OCI-M1 (cell line): ENCODE measurements at regions not wholly inside any gene's neighbourhood (a gene's known extent, or its start where the extent isn't known, plus 50 kb on each side); places are given as distances from the start of the nearest gene placed in this dataset.

ENCODE experiments used
- DNase-seq: peaks from one replicate; lab custom pipeline; 2025; lab: John Stamatoyannopoulos, UW

GRCh38 chr14:26128931-26129671, 468.7 kb downstream of the NOVA1 start:
- no peak for DNase-seq

- DNase-seq, result no peak
These were observed 472.9 kb downstream of the NOVA1 start for GRCh38 chr14:26124896-26125438.

- no peak for DNase-seq
These were observed 474.4 kb downstream of the NOVA1 start for GRCh38 chr14:26123459-26123858.

GRCh38 chr14:26121181-26121580, 476.7 kb downstream of the NOVA1 start:
- DNase-seq, result no peak

- no peak for DNase-seq
These were observed 483.8 kb downstream of the NOVA1 start for GRCh38 chr14:26113911-26114640.

- DNase-seq, result no peak
These were observed 493.1 kb downstream of the NOVA1 start for GRCh38 chr14:26104717-26105116.

- no peak for DNase-seq
These were observed 500.0 kb downstream of the NOVA1 start for GRCh38 chr14:26097852-26098251.

- no peak for DNase-seq
These were observed 509.6 kb downstream of the NOVA1 start for GRCh38 chr14:26088275-26088674.

- no peak for DNase-seq
These were observed 516.8 kb downstream of the NOVA1 start for GRCh38 chr14:26081043-26081442.

- DNase-seq, result no peak
These were observed 519.3 kb downstream of the NOVA1 start for GRCh38 chr14:26078561-26078960.

- DNase-seq, result no peak
These were observed 522.9 kb downstream of the NOVA1 start for GRCh38 chr14:26074892-26075291.

GRCh38 chr14:26070443-26070842, 527.4 kb downstream of the NOVA1 start:
- DNase-seq, result no peak

GRCh38 chr14:26067786-26068459, 529.9 kb downstream of the NOVA1 start:
- DNase-seq, result no peak

GRCh38 chr14:26067341-26067740, 530.5 kb downstream of the NOVA1 start:
- no peak for DNase-seq

GRCh38 chr14:26056036-26056616, 541.7 kb downstream of the NOVA1 start:
- no peak for DNase-seq

- no peak for DNase-seq
These were observed 565.5 kb downstream of the NOVA1 start for GRCh38 chr14:26032348-26032747.

GRCh38 chr14:26026384-26026783, 571.4 kb downstream of the NOVA1 start:
- DNase-seq, result no peak

- no peak for DNase-seq
These were observed 573.9 kb downstream of the NOVA1 start for GRCh38 chr14:26023967-26024366.

GRCh38 chr14:26021759-26022158, 576.1 kb downstream of the NOVA1 start:
- DNase-seq, result no peak

GRCh38 chr14:26017270-26017669, 580.6 kb downstream of the NOVA1 start:
- no peak for DNase-seq

- peak; percentile 22 for DNase-seq
These were observed 589.5 kb downstream of the NOVA1 start for GRCh38 chr14:26008290-26008689.

GRCh38 chr14:26004342-26004741, 593.5 kb downstream of the NOVA1 start:
- DNase-seq, result no peak
